ENCODE measurements at regions not wholly inside any gene's neighbourhood (a gene's known extent, or its start where the extent isn't known, plus 50 kb on each side); places are given as distances from the start of the nearest gene placed in this dataset.
"Not testable (repeated sequence)": the region's sequence is repeated elsewhere in the genome, so short reads cannot be mapped to it uniquely, and the experiment has no call there.

DNA sequence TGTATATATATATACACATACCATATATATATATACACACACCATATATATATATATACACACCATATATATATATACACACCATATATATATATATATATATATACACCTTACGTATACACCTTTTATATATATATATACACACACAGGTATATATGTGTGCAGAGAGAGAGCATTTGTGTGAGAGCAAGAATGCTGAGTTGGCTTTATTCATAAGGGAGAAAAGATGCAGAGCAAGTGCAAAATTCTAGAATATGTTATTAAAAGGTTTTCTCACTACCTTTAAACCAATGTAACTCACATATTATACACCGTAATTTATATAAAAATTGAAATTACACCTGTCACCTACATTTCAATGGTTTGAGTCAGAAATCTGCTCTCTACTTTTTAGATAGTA lies 107.2 kb upstream of the ALCAM start:
- ATAC-seq: no peak

DNA sequence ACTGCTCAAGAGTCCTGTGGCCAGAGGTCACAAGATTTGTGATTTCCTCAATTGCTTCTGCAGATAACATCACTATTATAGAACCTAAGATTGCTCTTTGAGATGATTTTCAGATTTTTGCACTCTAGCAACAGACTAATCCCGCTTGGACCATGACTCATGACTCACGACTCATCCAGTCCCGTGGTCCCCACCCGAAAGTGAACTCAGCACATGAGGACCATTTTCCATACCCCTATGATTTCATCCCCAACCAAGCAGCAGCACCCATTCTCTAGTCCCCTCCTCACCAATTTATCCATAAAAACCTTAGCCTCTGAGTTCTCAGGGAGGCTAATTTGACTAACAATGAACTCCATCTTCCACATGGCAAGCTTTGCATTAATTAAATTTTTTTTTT lies 106.3 kb upstream of the ALCAM start:
- ATAC-seq: no peak

DNA sequence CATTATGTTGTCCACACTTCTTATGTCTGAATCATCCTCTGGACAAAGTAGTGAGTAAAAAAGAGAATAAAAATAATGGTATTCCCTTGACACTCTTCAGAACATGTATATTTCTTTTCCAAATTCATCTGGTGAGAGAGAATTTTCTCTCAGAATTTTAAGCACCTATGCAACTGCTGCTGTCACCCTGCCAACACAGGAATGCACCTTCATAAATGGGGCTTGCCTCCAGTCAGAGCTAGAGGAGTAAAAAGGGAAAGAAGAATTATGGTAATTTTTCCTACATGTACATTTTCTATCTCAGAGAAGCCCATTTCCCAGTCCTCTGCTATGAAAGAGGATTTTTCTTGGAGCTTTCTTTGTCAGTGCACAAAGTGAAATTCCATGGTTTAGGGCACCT lies 92.2 kb upstream of the ALCAM start:
- no peak for ATAC-seq

DNA sequence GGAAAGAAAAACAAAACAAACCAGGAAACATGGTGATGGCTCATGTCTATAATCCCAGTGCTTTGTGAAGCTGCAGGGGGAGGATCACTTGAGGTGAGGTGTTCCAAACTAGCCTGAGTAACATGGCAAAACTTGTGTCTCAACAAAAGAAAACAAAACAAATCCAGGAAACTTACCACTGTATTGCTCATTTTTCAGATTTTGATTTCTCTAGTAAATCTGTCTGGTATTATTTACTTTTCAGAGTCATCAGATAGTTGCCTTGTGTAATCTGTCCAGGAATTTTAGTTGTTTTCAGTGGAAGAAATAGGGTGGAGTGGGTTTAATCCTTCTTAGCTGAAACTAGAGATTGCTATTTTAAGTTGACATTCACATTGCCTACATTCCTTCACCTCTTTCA lies 91.8 kb upstream of the ALCAM start:
- peak; percentile 88 for ATAC-seq

DNA sequence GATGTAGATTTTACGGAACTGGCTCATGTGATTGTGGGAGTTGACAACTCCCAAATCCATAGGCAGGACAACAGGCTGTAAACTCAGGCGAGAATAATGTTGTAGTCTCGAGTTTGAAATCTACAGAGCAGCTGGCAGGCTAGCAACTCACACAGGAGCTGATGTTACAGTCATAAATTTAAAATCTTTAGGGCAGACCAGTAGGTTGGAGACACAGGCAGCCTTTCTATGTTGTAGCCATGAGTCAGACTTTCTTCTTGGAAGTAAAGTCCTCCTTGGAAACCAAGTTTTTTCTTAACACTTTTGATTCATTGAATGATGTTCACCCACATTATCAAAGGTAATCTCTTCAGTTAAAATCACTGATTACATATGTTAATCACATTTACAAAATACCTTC lies 89.1 kb upstream of the ALCAM start:
- peak; percentile 47 for ATAC-seq

DNA sequence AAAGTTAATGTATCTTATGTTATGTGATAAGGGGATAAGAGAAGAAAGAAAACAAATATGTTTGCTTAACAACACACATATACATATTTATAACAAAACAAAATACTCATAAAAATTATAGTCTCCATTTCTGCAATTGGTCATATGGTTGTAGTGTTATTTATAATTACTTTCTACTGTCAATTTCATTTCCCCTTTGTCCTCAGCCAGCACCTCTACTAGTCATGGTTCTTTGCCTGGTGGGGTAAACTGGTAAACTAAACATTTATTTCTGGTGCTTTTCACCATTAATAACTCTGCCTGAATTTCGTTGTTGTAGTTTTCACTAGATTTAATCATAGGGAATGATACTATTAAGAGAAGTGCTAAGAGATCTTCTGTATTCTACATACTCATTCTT lies 88.0 kb upstream of the ALCAM start:
- no peak for ATAC-seq

DNA sequence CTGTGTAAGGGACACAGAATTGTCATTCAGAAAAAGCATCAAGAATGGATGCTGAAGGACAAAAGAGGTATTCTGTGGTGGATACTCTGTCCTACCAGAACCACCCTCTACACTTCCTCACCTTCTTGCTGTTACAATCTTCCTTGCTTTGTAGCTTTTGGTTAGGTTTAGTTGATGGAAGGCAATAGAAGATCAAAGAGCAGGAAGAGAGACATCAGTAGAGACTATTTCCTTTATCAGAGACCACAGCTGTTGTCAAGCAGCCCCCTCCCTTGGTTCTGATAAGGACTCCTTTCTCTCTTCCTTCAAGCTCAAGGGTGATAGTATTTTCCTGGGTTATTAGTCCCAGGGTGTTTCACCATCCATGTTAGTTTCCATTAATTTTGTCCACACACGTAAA lies 84.7 kb upstream of the ALCAM start:
- no peak for ATAC-seq

DNA sequence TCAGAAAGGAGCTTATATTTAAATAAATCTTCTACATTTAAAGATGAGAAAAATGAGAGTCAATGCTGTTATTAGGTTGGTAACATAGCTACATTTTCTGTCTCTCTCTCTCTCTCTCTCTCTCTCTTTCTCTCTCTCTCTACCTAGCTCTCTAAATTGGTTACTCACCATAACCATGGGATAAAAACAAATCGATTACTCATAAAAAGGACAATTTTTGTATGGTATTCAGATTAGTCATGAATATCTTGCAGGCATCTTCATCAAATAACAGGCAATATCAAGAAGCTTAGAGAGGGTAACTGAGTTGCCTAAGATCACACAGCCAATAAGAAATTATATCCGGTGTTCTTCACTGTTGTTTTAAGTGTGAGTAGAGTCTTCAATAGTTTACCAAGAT lies 81.8 kb upstream of the ALCAM start:
- no peak for ATAC-seq

DNA sequence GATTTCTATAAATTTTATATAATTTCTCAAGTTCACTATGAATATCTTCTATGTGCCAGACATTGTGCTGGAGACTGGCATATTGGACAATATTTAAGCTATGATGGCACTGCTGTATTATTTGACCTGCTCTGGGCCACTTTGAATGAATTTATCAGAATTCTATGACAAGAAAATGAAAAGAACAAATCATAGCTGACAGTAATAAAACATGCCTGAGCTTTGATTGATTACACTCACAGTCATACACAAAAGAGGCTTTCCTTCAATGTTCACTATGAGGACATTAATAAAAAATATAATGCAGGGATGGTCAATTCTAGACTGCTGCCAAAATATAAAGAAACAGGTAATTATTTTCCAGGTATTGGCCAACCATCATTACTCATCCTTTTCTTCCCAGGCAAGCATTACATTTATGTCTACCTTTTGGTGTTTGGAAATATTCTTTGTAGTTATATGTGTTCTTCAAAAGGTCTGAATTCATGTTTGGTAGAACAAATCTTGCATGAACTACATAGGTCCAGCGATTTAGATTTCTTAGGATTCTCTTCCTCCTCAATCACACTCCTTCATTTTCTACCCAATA lies 81.0 kb upstream of the ALCAM start:
- no peak for ATAC-seq

DNA sequence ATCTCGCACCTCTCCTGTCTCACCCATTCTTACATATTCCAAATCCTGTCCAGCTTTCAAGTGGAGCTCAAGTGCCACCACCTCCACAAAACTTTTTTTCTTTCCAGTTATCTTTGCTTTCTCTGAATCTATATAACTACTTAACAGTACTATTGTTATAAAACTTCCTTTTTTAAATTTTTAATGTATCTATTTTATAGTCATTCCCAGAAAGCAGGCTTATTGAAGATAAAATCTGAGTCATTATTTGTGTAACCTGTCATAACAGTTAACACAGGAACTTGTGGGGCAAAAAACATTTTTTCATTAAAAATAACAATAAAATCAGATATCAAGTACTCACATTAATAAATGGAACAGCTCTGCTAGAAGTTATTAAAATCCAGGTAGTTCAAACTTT lies 73.3 kb upstream of the ALCAM start:
- ATAC-seq: no peak

DNA sequence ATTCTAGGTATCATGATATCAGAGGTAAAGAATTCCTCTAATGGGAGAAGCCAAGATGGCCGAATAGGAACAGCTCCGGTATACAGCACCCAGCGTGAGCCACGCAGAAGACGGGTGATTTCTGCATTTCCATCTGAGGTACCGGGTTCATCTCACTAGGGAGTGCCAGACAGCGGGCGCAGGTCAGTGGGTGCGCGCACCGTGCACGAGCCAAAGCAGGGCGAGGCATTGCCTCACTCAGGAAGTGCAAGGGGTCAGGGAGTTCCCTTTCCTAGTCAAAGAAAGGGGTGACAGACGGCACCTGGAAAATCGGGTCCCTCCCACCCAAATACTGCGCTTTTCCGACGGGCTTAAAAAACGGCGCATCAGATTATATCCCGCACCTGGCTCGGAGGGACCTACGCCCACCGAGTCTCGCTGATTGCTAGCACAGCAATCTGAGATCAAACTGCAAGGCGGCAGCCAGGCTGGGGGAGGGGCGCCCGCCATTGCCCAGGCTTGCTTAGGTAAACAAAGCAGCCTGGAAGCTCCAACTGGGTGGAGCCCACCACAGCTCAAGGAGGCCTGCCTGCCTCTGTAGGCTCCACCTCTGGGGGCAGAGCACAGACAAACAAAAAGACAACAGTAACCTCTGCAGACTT lies 70.4 kb upstream of the ALCAM start:
- not testable (repeated sequence) for ATAC-seq

DNA sequence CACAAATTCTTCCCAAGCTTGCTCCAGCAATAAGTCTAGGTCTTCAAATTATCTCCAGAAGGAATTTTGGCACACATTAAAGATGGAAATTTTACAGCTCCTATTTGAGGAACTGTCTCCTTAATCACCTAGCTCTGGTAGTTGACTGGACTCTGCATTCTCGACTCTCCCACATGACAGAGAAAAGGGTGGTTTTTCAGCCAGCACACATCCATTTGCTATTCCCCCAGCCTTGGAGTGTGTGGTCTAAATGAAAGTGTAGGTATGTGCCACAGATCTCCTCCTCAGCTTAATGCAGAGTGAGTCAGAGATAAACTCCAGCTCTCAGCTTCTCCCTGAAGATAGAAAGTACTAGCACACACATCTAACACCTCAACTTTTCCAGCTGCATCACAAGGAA lies 62.2 kb upstream of the ALCAM start:
- no peak for ATAC-seq

DNA sequence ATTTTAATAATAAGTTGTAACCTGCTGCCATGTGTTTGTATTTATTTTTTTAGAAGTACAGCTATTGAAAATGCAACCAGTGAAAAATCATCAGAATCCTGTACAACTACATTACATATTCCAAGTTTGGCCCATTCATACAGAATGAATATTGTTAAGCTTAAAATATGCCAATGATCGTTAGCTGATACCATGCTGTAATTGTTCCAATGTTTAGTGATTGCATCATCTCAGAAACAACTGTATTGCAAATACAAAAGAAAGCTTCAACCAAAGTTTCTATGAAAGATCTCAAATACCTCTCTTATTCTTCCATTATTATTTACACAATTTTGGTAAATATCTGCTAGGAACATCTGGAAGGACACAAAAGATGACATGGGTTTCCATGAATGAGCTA lies 51.6 kb upstream of the ALCAM start:
- ATAC-seq: no peak

DNA sequence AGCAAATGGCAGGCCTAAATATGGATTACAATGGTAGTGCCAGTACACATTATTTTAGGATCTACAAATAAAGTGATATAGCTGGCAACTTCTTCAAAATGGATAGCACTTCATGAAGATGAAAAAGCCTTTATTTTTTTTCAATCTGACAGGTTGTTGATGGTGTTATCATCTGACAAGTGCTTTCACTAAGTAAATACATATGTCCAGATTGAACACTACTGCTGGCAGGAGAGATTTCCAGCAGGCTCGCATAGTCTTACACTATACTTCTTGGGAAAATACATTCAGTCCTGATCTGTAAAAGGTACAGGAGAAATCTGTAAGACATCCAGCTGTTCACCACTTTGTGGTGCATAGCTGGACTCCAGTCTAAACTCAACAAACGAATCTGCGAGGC lies 50.9 kb upstream of the ALCAM start:
- no peak for ATAC-seq

DNA sequence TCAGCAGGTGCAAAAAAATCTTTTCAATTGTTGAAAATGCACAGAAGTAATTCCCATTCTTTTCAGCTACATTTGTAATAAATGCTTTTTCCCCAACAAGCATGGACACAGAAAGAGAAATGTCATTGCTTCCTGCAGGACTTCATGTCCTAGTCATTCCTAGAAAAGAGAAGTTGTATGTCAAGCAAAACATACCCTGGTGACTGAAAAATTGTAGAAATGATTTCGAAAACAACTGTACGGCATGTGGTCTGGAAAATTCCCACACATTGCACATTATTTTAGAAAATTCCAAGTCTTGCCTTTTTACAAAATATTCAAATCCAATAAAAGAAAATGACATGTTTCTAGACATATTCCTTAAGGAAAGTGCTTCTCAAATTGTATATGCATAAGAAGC lies 50.4 kb upstream of the ALCAM start:
- no peak for ATAC-seq
